ENCODE measurements at regions not wholly inside any gene's neighbourhood (a gene's known extent, or its start where the extent isn't known, plus 50 kb on each side); places are given as distances from the start of the nearest gene placed in this dataset.

DNA sequence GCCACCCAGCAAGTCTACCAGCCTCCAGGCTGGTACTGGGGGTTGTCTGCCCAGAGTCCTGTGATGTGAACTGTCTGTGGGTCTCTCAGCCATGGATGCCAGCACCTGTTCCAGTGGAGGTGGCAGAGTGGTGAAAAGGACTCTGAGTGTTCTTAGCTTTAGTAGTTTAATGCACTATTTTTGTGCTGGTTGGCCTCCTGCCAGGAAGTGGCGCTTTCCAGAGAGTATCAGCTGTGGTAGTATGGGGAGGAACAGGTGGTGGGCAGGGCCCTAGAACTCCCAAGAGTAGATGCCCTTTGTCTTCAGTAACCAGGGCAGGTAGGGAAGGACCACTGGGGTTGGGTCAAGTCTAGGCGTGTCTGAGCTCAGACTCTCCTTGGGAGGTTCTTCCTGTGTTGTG is 356.7 kb downstream of the STK39 start:
- Histone ChIP-seq H2BK15ac (ENCODE audit: low read length) (no peak overlapping the region), H3K27ac (ENCODE audit: low read depth, low read length) (no peak overlapping the region), H4K91ac (replicated peaks; ENCODE audit: insufficient read length, low read length) (no peak overlapping the region), H2AFZ (ENCODE audit: low read length) (no peak overlapping the region), H3K56ac (replicated peaks; ENCODE audit: insufficient read length, low read depth, low read length) (no peak overlapping the region), H3K23me2 (ENCODE audit: low read depth, low read length) (no peaks in the 10 kb centered on the region), H2BK20ac (ENCODE audit: low read length) (no peak overlapping the region), H2BK12ac (ENCODE audit: low read depth, low read length) (no peak overlapping the region), H3K18ac (ENCODE audit: extremely low read depth, low read length) (no peak overlapping the region), H3K14ac (ENCODE audit: insufficient read length) (no peak overlapping the region), H3K79me1 (ENCODE audit: low read depth, low read length) (no peaks in the 10 kb centered on the region), H3K9me3 (ENCODE audit: insufficient read depth in 2 of 2, low read depth in 1 of 2, low read length in 1 of 2) (peaks cover 11 to 14% of the 10 kb centered on the region in 2 experiments), H3K4ac (replicated peaks; ENCODE audit: insufficient read length, low read depth, low read length) (no peak overlapping the region), H3K79me2 (ENCODE audit: control insufficient read depth in 1 of 2, insufficient read depth in 2 of 2, low read length in 2 of 2) (no peaks in the 10 kb centered on the region), H3K4me2 (ENCODE audit: insufficient read depth in 1 of 2, low read depth in 2 of 2, low read length in 2 of 2) (no peak overlapping the region), H3K4me1 (replicated peaks in 1 of 4; ENCODE audit: control insufficient read depth in 3 of 4, insufficient read depth in 4 of 4, low read length in 3 of 4) (no peaks in the 10 kb centered on the region), H2BK120ac (replicated peaks; ENCODE audit: low read depth, low read length) (no peak overlapping the region), H3K9ac (replicated peaks in 1 of 4; ENCODE audit: extremely low read depth in 1 of 4, low read depth in 3 of 4, low read length in 3 of 4) (no peak overlapping the region), H2AK5ac (ENCODE audit: low read depth, low read length) (no peak overlapping the region), H4K20me1 (replicated peaks in 1 of 2; ENCODE audit: control insufficient read depth in 1 of 2, insufficient read depth in 2 of 2, low read length in 2 of 2) (no peaks in the 10 kb centered on the region), H4K5ac (ENCODE audit: insufficient read length, low read depth, low read length) (no peak overlapping the region), H2BK5ac (ENCODE audit: low read depth, low read length) (no peak overlapping the region), H3K27me3 (replicated peaks in 1 of 4; ENCODE audit: control insufficient read depth in 3 of 4, extremely low read depth in 1 of 4, insufficient read depth in 3 of 4, low read length in 3 of 4) (no peaks in the 10 kb centered on the region), H3K36me3 (ENCODE audit: control insufficient read depth in 2 of 4, insufficient read depth in 4 of 4, low read length in 3 of 4) (0 out of 8 replicates have a peak, but pooled peaks cover 0 to 3% (median 0%) of the 10 kb centered on the region in 4 experiments), H3K23ac (ENCODE audit: insufficient read length) (no peak overlapping the region), H3K4me3 (ENCODE audit: extremely low read depth in 1 of 4, insufficient read depth in 2 of 4, low read depth in 3 of 4, low read length in 4 of 4) (no peak overlapping the region), H4K8ac (ENCODE audit: extremely low read depth, insufficient read depth, low read length) (no peak overlapping the region)
- FAIRE-seq (no peak), DNase-seq (ENCODE audit: low read depth in 1 of 2, low spot score in 2 of 2) (no peak)
- POLR2A ChIA-PET (ENCODE audit: partially characterized antibody), result no interaction called here
- CTCF ChIA-PET (ENCODE audit: partially characterized antibody), result interaction anchor here (1.3 to 1.4 kb wide), 2 partner anchors 11 to 14 kb away, joined by 3 read pairs; no protein-coding TSS in a partner anchor
- WGBS, 2 experiments (ENCODE audit: extremely low coverage in 1 of 2, insufficient coverage in 1 of 2, insufficient read length in 1 of 2, insufficient replicate concordance in 2 of 2, low coverage in 1 of 2, low lambda C conversion rate in 2 of 2, missing lambda C conversion rate in 1 of 2), result 90% methylated on average over 2 of the region's 2 CpGs; no CpG with 5 or more reads in 1 of the 2 experiments
- TF ChIP-seq BRCA1 (IDR thresholded peaks at IDR 0.05; ENCODE audit: low read depth, low read length) (no peak), EGR1 (IDR thresholded peaks at IDR 0.05; ENCODE audit: borderline replicate concordance, low read depth, low read length) (no peak), KDM1A (IDR thresholded peaks at IDR 0.05; ENCODE audit: borderline replicate concordance, low read length) (no peak), POLR2AphosphoS5 (IDR thresholded peaks at IDR 0.05; ENCODE audit: low read depth, low read length) (no peak), RXRA (IDR thresholded peaks at IDR 0.05; ENCODE audit: insufficient read depth, low read depth, low read length) (no peak), SUZ12 (IDR thresholded peaks at IDR 0.05; ENCODE audit: low read length) (no peak), ASH2L (IDR thresholded peaks at IDR 0.05; ENCODE audit: low read length) (no peak), PHF8 (conservative IDR thresholded peaks at IDR 0.05; ENCODE audit: low read depth, low read length) (no peak), SP2 (IDR thresholded peaks at IDR 0.05; ENCODE audit: low read length) (no peak)
